H9 (cell line): ENCODE measurements at regions not wholly inside any gene's neighbourhood (a gene's known extent, or its start where the extent isn't known, plus 50 kb on each side); places are given as distances from the start of the nearest gene placed in this dataset.

Experiments used
- DNase-seq: peaks from one replicate; pipeline ENCODE4 v3.0.0-alpha.2; 2017
- H2AFZ ChIP-seq: one replicate; pipeline ENCODE4 v1.6.1; 2013; ENCODE audit warnings: mild to moderate bottlenecking, low read length, control low read depth, moderate library complexity
- H2AK5ac ChIP-seq: 2 replicates; pipeline ENCODE4 v1.6.1; 2013; ENCODE audit warnings: low read length, control low read depth, mixed read lengths; ENCODE audit not compliant: insufficient read length
- H2BK120ac ChIP-seq: one replicate; pipeline ENCODE4 v1.6.1; 2013; ENCODE audit warnings: low read depth, mild to moderate bottlenecking, low read length, control low read depth, inconsistent platforms; ENCODE audit not compliant: poor library complexity, severe bottlenecking
- H2BK12ac ChIP-seq: 2 replicates; pipeline ENCODE4 v1.6.1; 2013; ENCODE audit warnings: low read length, control low read depth, mixed read lengths, low read depth; ENCODE audit not compliant: insufficient read length
- H2BK15ac ChIP-seq: 2 replicates; pipeline ENCODE4 v1.6.1; 2013; ENCODE audit warnings: low read depth, low read length, control low read depth
- H2BK20ac ChIP-seq: one replicate; pipeline ENCODE4 v1.6.1; 2013; ENCODE audit warnings: low read depth, mild to moderate bottlenecking, low read length, control low read depth, inconsistent platforms; ENCODE audit not compliant: poor library complexity, severe bottlenecking
- H2BK5ac ChIP-seq: 2 replicates; pipeline ENCODE4 v1.6.1; 2013; ENCODE audit warnings: low read length, control low read depth, mixed read lengths; ENCODE audit not compliant: insufficient read length
- H3K14ac ChIP-seq: 2 replicates; pipeline ENCODE4 v1.6.1; 2013; ENCODE audit warnings: low read length, control low read depth; ENCODE audit not compliant: insufficient read depth
- H3K18ac ChIP-seq: 2 replicates; pipeline ENCODE4 v1.6.1; 2013; ENCODE audit warnings: low read depth, mild to moderate bottlenecking, mixed read lengths, low read length, control low read depth; ENCODE audit not compliant: insufficient read length
- H3K23ac ChIP-seq: 2 replicates; pipeline ENCODE4 v1.6.1; 2013; ENCODE audit warnings: low read length, control low read depth, mixed read lengths, low read depth; ENCODE audit not compliant: insufficient read length
- H3K23me2 ChIP-seq: 2 replicates; pipeline ENCODE4 v1.6.1; 2013; ENCODE audit warnings: low read depth, mild to moderate bottlenecking, mixed read lengths, low read length, control low read depth; ENCODE audit not compliant: insufficient read length, poor library complexity, severe bottlenecking
- H3K27ac ChIP-seq: 2 replicates; pipeline ENCODE4 v1.5.1; 2013; ENCODE audit warnings: low read length, control low read depth, mixed read lengths, low read depth; ENCODE audit not compliant: insufficient read length
- H3K27me3 ChIP-seq: 2 replicates; pipeline ENCODE4 v1.6.1; 2013; ENCODE audit warnings: low read length, control low read depth, inconsistent platforms; ENCODE audit not compliant: insufficient read depth
- H3K4ac ChIP-seq: 2 replicates; pipeline ENCODE4 v1.6.1; 2013; ENCODE audit warnings: low read depth, mild to moderate bottlenecking, control low read depth, inconsistent platforms, low read length, moderate library complexity
- H3K4me1 ChIP-seq: 2 replicates; pipeline ENCODE4 v1.6.1; 2013; ENCODE audit warnings: low read length, control low read depth, inconsistent platforms; ENCODE audit not compliant: insufficient read depth
- H3K4me2 ChIP-seq: 2 replicates; pipeline ENCODE4 v1.6.1; 2013; ENCODE audit warnings: low read length, control low read depth, mixed read lengths; ENCODE audit not compliant: insufficient read length, insufficient read depth
- H3K56ac ChIP-seq: 2 replicates; pipeline ENCODE4 v1.6.1; 2013; ENCODE audit warnings: low read depth, mild to moderate bottlenecking, mixed read lengths, low read length, control low read depth; ENCODE audit not compliant: insufficient read length
- H3K79me1 ChIP-seq: 2 replicates; pipeline ENCODE4 v1.6.1; 2013; ENCODE audit warnings: low read depth, mild to moderate bottlenecking, moderate library complexity, low read length, control low read depth, inconsistent platforms; ENCODE audit not compliant: insufficient read depth, poor library complexity, severe bottlenecking
- H3K79me2 ChIP-seq: 2 replicates; pipeline ENCODE4 v1.6.1; 2013; ENCODE audit warnings: low read length, control low read depth, inconsistent platforms; ENCODE audit not compliant: insufficient read depth
- H3K9ac ChIP-seq: 2 replicates; pipeline ENCODE4 v1.6.1; 2013; ENCODE audit warnings: low read length, control low read depth, mixed read lengths; ENCODE audit not compliant: insufficient read length; ENCODE audit errors: extremely low read depth
- H3K9me3 ChIP-seq: one replicate; pipeline ENCODE4 v1.6.1; 2013; ENCODE audit warnings: low read depth, low read length, inconsistent platforms; ENCODE audit not compliant: control insufficient read depth
- H3T11ph ChIP-seq: one replicate; pipeline ENCODE4 v1.6.1; 2013; ENCODE audit warnings: mild to moderate bottlenecking, low read length, control low read depth, inconsistent platforms
- H4K20me1 ChIP-seq: one replicate; pipeline ENCODE4 v1.6.1; 2013; ENCODE audit not compliant: control insufficient read depth, insufficient read length, insufficient read depth
- H4K5ac ChIP-seq: 2 replicates; pipeline ENCODE4 v1.6.1; 2013; ENCODE audit warnings: low read depth, mild to moderate bottlenecking, mixed read lengths, low read length, control low read depth; ENCODE audit not compliant: insufficient read length
- H4K8ac ChIP-seq: replicated peaks from 2 replicates; pipeline ENCODE4 v1.6.1; 2013; ENCODE audit warnings: low read length, control low read depth, mixed read lengths, low read depth; ENCODE audit not compliant: insufficient read length
- H4K91ac ChIP-seq: 2 replicates; pipeline ENCODE4 v1.6.1; 2013; ENCODE audit warnings: low read depth, mild to moderate bottlenecking, moderate library complexity, mixed read lengths, low read length, control low read depth; ENCODE audit not compliant: insufficient read length
- H3K27ac Mint-ChIP-seq, 3 experiments: 2 replicates in 2 of 3; 3 replicates in 1 of 3; pipeline ENCODE4 v1.8.0; 2020 to 2021; ENCODE audit warnings: mixed read lengths in 3 of 3, mild to moderate bottlenecking in 1 of 3, moderate library complexity in 1 of 3
- H3K27me3 Mint-ChIP-seq: 2 replicates; pipeline ENCODE4 v1.8.0; 2021; ENCODE audit warnings: low read depth, mild to moderate bottlenecking, moderate library complexity, mixed read lengths
- H3K36me3 Mint-ChIP-seq, 3 experiments: 2 replicates in 2 of 3; 3 replicates in 1 of 3; pipeline ENCODE4 v1.8.0; 2020 to 2021; ENCODE audit warnings: low read depth in 3 of 3, mixed read lengths in 3 of 3; ENCODE audit not compliant: insufficient read depth in 1 of 3
- H3K4me1 Mint-ChIP-seq, 2 experiments: 2 replicates each; pipeline ENCODE4 v1.8.0; 2020; ENCODE audit warnings: mixed read lengths in 2 of 2
- H3K4me3 Mint-ChIP-seq, 2 experiments: 2 replicates in 1 of 2; 3 replicates in 1 of 2; pipeline ENCODE4 v1.8.0; 2020 to 2021; ENCODE audit warnings: mild to moderate bottlenecking in 2 of 2, mixed read lengths in 2 of 2, moderate library complexity in 1 of 2
- H3K9me3 Mint-ChIP-seq, 2 experiments: 2 replicates in 1 of 2; 3 replicates in 1 of 2; pipeline ENCODE4 v1.8.0; 2020; ENCODE audit warnings: mild to moderate bottlenecking in 2 of 2, mixed read lengths in 2 of 2, moderate library complexity in 1 of 2
- WGBS: extraction: QIAGEN DNeasy Blood & Tissue Kit; methylation state at CpG from one replicate; pipeline ENCODE4 v1.1.7; 2013; ENCODE audit warnings: missing lambda C conversion rate, low lambda C conversion rate, mixed read lengths; ENCODE audit not compliant: insufficient read length; ENCODE audit errors: extremely low coverage; 5-methylcytosine and 5-hydroxymethylcytosine counted together
- TF ChIP-seq, protein P1 (sequence below): fragments of 200-600 bp; sonication (generic); conservative IDR thresholded peaks from 3 replicates; pipeline ENCODE4 v1.8.0; 2021; ENCODE audit warnings: antibody characterized with exemption, mild to moderate bottlenecking

DNA sequence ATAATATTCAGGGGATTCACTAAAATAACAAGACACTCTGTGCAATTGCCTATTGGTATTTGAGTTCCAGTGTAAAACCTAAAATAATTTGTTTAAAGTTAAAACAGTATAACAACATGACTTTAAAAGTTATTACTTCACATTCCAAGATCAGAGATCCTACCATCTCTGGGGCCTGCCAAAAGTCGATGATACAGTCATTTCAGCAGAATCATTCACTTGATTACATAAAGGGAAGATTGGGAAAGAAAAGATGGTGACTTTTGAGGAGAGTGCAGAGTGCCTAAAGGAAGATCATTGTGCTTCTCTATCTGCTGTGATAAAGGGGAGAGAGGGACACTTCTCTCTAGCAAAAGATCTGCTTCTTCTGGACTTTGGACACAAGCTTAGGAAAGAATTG lies 784.4 kb upstream of the ADGRL4 start:
- Histone ChIP-seq H3K9me3 (no peaks in the 10 kb centered on the region), H3K4me1 (no peaks in the 10 kb centered on the region), H3K79me1 (no peaks in the 10 kb centered on the region), H3K9ac (no peak overlapping the region), H2BK15ac (no peak overlapping the region), H3K27ac (no peak overlapping the region), H2BK120ac (no peak overlapping the region), H3K27me3 (no peaks in the 10 kb centered on the region), H3T11ph (no peak overlapping the region), H3K14ac (no peak overlapping the region), H4K91ac (no peak overlapping the region), H3K56ac (no peak overlapping the region), H2BK5ac (no peak overlapping the region), H2AFZ (no peak overlapping the region), H3K79me2 (no peaks in the 10 kb centered on the region), H2BK20ac (no peak overlapping the region), H2AK5ac (no peak overlapping the region), H3K4me2 (no peak overlapping the region), H4K5ac (no peak overlapping the region), H2BK12ac (no peak overlapping the region), H3K23ac (no peak overlapping the region), H3K4ac (no peak overlapping the region), H3K18ac (no peak overlapping the region), H3K23me2 (no peaks in the 10 kb centered on the region), H4K20me1 (no peaks in the 10 kb centered on the region), H4K8ac (no peak overlapping the region)
- 0 out of 4 replicates have a peak, but pooled peaks cover 0 to 4% of the 10 kb centered on the region in 2 experiments for H3K4me1 Mint-ChIP-seq
- peaks cover 8 to 9% of the 10 kb centered on the region in 2 experiments; a peak in 4 of 5 replicates for H3K9me3 Mint-ChIP-seq
- TF ChIP-seq, protein P1, sequence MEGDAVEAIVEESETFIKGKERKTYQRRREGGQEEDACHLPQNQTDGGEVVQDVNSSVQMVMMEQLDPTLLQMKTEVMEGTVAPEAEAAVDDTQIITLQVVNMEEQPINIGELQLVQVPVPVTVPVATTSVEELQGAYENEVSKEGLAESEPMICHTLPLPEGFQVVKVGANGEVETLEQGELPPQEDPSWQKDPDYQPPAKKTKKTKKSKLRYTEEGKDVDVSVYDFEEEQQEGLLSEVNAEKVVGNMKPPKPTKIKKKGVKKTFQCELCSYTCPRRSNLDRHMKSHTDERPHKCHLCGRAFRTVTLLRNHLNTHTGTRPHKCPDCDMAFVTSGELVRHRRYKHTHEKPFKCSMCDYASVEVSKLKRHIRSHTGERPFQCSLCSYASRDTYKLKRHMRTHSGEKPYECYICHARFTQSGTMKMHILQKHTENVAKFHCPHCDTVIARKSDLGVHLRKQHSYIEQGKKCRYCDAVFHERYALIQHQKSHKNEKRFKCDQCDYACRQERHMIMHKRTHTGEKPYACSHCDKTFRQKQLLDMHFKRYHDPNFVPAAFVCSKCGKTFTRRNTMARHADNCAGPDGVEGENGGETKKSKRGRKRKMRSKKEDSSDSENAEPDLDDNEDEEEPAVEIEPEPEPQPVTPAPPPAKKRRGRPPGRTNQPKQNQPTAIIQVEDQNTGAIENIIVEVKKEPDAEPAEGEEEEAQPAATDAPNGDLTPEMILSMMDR = no peak
- H3K36me3 Mint-ChIP-seq = peaks cover 0 to 9% (median 0%) of the 10 kb centered on the region in 3 experiments; a peak in 2 of 7 replicates
- WGBS = no CpG with 5 or more reads among the region's 1 CpG
- H3K4me3 Mint-ChIP-seq = no peak overlapping the region
- H3K27me3 Mint-ChIP-seq = no peaks in the 10 kb centered on the region; the same call in 1 of the 2 replicates
- no peak overlapping the region for H3K27ac Mint-ChIP-seq
- DNase-seq = no peak
